IMR-90 (cell line): ENCODE measurements at regions not wholly inside any gene's neighbourhood (a gene's known extent, or its start where the extent isn't known, plus 50 kb on each side); places are given as distances from the start of the nearest gene placed in this dataset.

Source experiments
- ATAC-seq: fragments of 200-7000 bp; cut with Tn5 transposase; 2 replicates; pipeline ENCODE4 v1.9.1; 2020; ENCODE audit warnings: low read depth, mild to moderate bottlenecking, moderate library complexity
- BruUV-seq: library from RNA; stranded (reverse); fragments of 400-500 nt; replicated peaks from 2 replicates; lab custom pipeline; 2021; lab: Mats Ljungman, UMichigan
- CTCF ChIA-PET: fragments of 300-600 bp; formaldehyde crosslinking; extraction: SDS; loops from one replicate; lab custom pipeline; 2021; ENCODE audit warnings: antibody characterized with exemption; lab: Yijun Ruan, JAX
- POLR2A ChIA-PET: fragments of 300-600 bp; sonication (Branson Sonifier 250); formaldehyde crosslinking; loops from one replicate; lab custom pipeline; 2022; ENCODE audit warnings: antibody characterized with exemption; ENCODE audit not compliant: unreplicated experiment; lab: Charles Lee
- DNase-seq: peaks from one replicate; pipeline ENCODE4 v3.0.0; 2013
- H2AFZ ChIP-seq: replicated peaks from 2 replicates; pipeline ENCODE3; 2013; ENCODE audit warnings: low read length, mild to moderate bottlenecking; ENCODE audit not compliant: poor library complexity
- H2AK5ac ChIP-seq: 2 replicates; pipeline ENCODE4 v1.6.1; 2013; ENCODE audit warnings: low read depth, low read length, inconsistent platforms
- H2AK9ac ChIP-seq: replicated peaks from 2 replicates; pipeline ENCODE3; 2013; ENCODE audit warnings: mild to moderate bottlenecking, low read depth, low read length, moderate library complexity; ENCODE audit not compliant: poor library complexity
- H2BK120ac ChIP-seq: 2 replicates; pipeline ENCODE4 v1.6.1; 2013; ENCODE audit warnings: low read depth, low read length, inconsistent platforms
- H2BK15ac ChIP-seq: 3 replicates; pipeline ENCODE4 v1.6.1; 2013; ENCODE audit warnings: low read depth, low read length, inconsistent platforms
- H2BK20ac ChIP-seq: 2 replicates; pipeline ENCODE4 v1.6.1; 2013; ENCODE audit warnings: low read depth, mild to moderate bottlenecking, inconsistent platforms, low read length, moderate library complexity
- H2BK5ac ChIP-seq: 2 replicates; pipeline ENCODE4 v1.6.1; 2013; ENCODE audit warnings: mild to moderate bottlenecking, low read depth, low read length, inconsistent platforms; ENCODE audit not compliant: poor library complexity, severe bottlenecking
- H3K14ac ChIP-seq: replicated peaks from 2 replicates; pipeline ENCODE4 v1.6.1; 2013; ENCODE audit warnings: low read depth, low read length, inconsistent platforms
- H3K18ac ChIP-seq: 2 replicates; pipeline ENCODE4 v1.6.1; 2013; ENCODE audit warnings: low read depth, low read length, control low read depth
- H3K23ac ChIP-seq: 2 replicates; pipeline ENCODE4 v1.6.1; 2013; ENCODE audit warnings: low read depth, low read length, inconsistent platforms
- H3K27ac ChIP-seq: 2 replicates; pipeline ENCODE4 v1.5.1; 2013; ENCODE audit warnings: mild to moderate bottlenecking, control low read depth, low read length; ENCODE audit not compliant: insufficient read depth
- H3K27me3 ChIP-seq: 2 replicates; pipeline ENCODE4 v1.6.1; 2013; ENCODE audit warnings: low read length; ENCODE audit not compliant: control insufficient read depth, insufficient read depth
- H3K36me3 ChIP-seq: 2 replicates; pipeline ENCODE4 v1.6.1; 2013; ENCODE audit warnings: low read length, mixed read lengths; ENCODE audit not compliant: control insufficient read depth, insufficient read depth
- H3K4ac ChIP-seq: 2 replicates; pipeline ENCODE4 v1.6.1; 2013; ENCODE audit warnings: low read depth, low read length, inconsistent platforms
- H3K4me1 ChIP-seq: 2 replicates; pipeline ENCODE4 v1.6.1; 2013; ENCODE audit warnings: low read length, mixed read lengths; ENCODE audit not compliant: control insufficient read depth, insufficient read depth
- H3K4me2 ChIP-seq: 2 replicates; pipeline ENCODE4 v1.6.1; 2013; ENCODE audit warnings: low read depth, mild to moderate bottlenecking, control low read depth, low read length, moderate library complexity
- H3K4me3 ChIP-seq: 2 replicates; pipeline ENCODE4 v1.5.1; 2013; ENCODE audit warnings: low read depth, mild to moderate bottlenecking, control low read depth, low read length, moderate library complexity; ENCODE audit not compliant: insufficient read depth
- H3K56ac ChIP-seq: 2 replicates; pipeline ENCODE4 v1.6.1; 2013; ENCODE audit warnings: low read length, inconsistent platforms; ENCODE audit not compliant: insufficient read depth; ENCODE audit errors: extremely low read depth
- H3K79me1 ChIP-seq, 2 experiments: 2 replicates each; pipeline ENCODE4 v1.6.1; 2013; ENCODE audit warnings: low read length in 2 of 2, inconsistent platforms in 1 of 2, low read depth in 1 of 2
- H3K9ac ChIP-seq: 2 replicates; pipeline ENCODE4 v1.6.1; 2013; ENCODE audit warnings: low read depth, low read length, control low read depth
- H3K9me1 ChIP-seq: 2 replicates; pipeline ENCODE4 v1.6.1; 2013; ENCODE audit warnings: low read length, inconsistent platforms; ENCODE audit not compliant: insufficient read depth
- H3K9me3 ChIP-seq: 2 replicates; pipeline ENCODE4 v1.6.1; 2013; ENCODE audit warnings: low read length; ENCODE audit not compliant: control insufficient read depth, insufficient read depth
- H4K20me1 ChIP-seq: 2 replicates; pipeline ENCODE4 v1.6.1; 2013; ENCODE audit warnings: low read length, inconsistent platforms; ENCODE audit not compliant: insufficient read depth
- H4K5ac ChIP-seq: 2 replicates; pipeline ENCODE4 v1.6.1; 2013; ENCODE audit warnings: mild to moderate bottlenecking, low read depth, low read length, control low read depth
- H4K8ac ChIP-seq, 2 experiments: 2 replicates each; pipeline ENCODE4 v1.6.1; 2013; ENCODE audit warnings: low read depth in 2 of 2, low read length in 2 of 2, control low read depth in 1 of 2, inconsistent platforms in 1 of 2
- H4K91ac ChIP-seq: 2 replicates; pipeline ENCODE4 v1.6.1; 2013; ENCODE audit warnings: low read depth, low read length, inconsistent platforms; ENCODE audit not compliant: insufficient read depth
- CTCF ChIP-seq: conservative IDR thresholded peaks from 2 replicates; pipeline ENCODE4 v1.5.1; 2012; ENCODE audit warnings: mild to moderate bottlenecking, low read depth, low read length, improper control_type of control experiment
- POLR2A ChIP-seq: IDR thresholded peaks from 2 replicates; pipeline ENCODE4 v1.6.1; 2012; ENCODE audit warnings: mild to moderate bottlenecking, low read depth, low read length
- WGBS, 2 experiments: methylation state at CpG; one replicate each; pipeline versions ENCODE4 v1.1.5 to v1.1.7; 2013; ENCODE audit warnings: missing lambda C conversion rate in 2 of 2; ENCODE audit not compliant: insufficient read length in 1 of 2; ENCODE audit errors: extremely low coverage in 2 of 2; 5-methylcytosine and 5-hydroxymethylcytosine counted together
- dilution Hi-C: fragments of 300-500 bp; cut with HindIII; formaldehyde crosslinking; loops from one replicate; pipeline ENCODE4 v1.14.3; 2018; ENCODE audit warnings: low sequenced_read_pairs; ENCODE audit not compliant: unreplicated experiment
- in situ Hi-C: fragments of 300-500 bp; cut with MboI; formaldehyde crosslinking; loops from 3 replicates; pipeline ENCODE4 v1.14.3; 2019; ENCODE audit warnings: low sequenced_read_pairs, inconsistent platforms, mixed read lengths
- intact Hi-C: fragments of 100-400 bp; cut with micrococcal nuclease; formaldehyde crosslinking; loops from 2 replicates; pipeline ENCODE4 v1.10.0; 2022

GRCh38 chr4:34939073-34939472 is 1305.2 kb downstream of the ARAP2 start:
- no peak overlapping the region for H2AFZ ChIP-seq
- 70% methylated on average over 2 of the region's 14 CpGs; no CpG with 5 or more reads in 1 of the 2 experiments for WGBS, 2 experiments
- CTCF ChIA-PET, result no interaction called here
- H3K9ac ChIP-seq, result no peak overlapping the region
- no peaks in the 10 kb centered on the region for H3K36me3 ChIP-seq
- no peaks in the 10 kb centered on the region for H3K27me3 ChIP-seq
- H3K9me1 ChIP-seq, result no peaks in the 10 kb centered on the region
- POLR2A ChIA-PET, result no interaction called here
- no peak overlapping the region for H2BK5ac ChIP-seq
- H3K9me3 ChIP-seq, result peaks cover 5% of the 10 kb centered on the region; the same call in 1 of the 2 replicates
- no peak overlapping the region for H4K8ac ChIP-seq
- H4K20me1 ChIP-seq, result no peaks in the 10 kb centered on the region
- H2AK5ac ChIP-seq, result no peak overlapping the region
- H2BK15ac ChIP-seq, result no peak overlapping the region
- no peak overlapping the region for H3K27ac ChIP-seq
- no peak overlapping the region for H2BK20ac ChIP-seq
- no peaks in the 10 kb centered on the region for H3K79me1 ChIP-seq
- no peak for TF ChIP-seq CTCF
- TF ChIP-seq POLR2A, result no peak
- dilution Hi-C loops (no loop called here), intact Hi-C loops (no loop called here), in situ Hi-C loops (no loop called here)
- H3K23ac ChIP-seq, result no peak overlapping the region
- no peak overlapping the region for H3K4ac ChIP-seq
- H4K91ac ChIP-seq, result no peak overlapping the region
- no peak overlapping the region for H3K4me2 ChIP-seq
- no TSS peak for BruUV-seq
- ATAC-seq, result no peak
- H4K5ac ChIP-seq, result no peak overlapping the region
- no peaks in the 10 kb centered on the region for H3K4me1 ChIP-seq
- H3K18ac ChIP-seq, result no peak overlapping the region
- no peak overlapping the region for H3K14ac ChIP-seq
- no peak overlapping the region for H3K56ac ChIP-seq
- no peak overlapping the region for H3K4me3 ChIP-seq
- H2BK120ac ChIP-seq, result no peak overlapping the region
- no peak overlapping the region for H2AK9ac ChIP-seq
- no peak for DNase-seq
